ENCODE measurements at regions not wholly inside any gene's neighbourhood (a gene's known extent, or its start where the extent isn't known, plus 50 kb on each side); places are given as distances from the start of the nearest gene placed in this dataset.
A peak's percentile ranks its signal among the peaks of the same experiment; 100 is the strongest.

DNA sequence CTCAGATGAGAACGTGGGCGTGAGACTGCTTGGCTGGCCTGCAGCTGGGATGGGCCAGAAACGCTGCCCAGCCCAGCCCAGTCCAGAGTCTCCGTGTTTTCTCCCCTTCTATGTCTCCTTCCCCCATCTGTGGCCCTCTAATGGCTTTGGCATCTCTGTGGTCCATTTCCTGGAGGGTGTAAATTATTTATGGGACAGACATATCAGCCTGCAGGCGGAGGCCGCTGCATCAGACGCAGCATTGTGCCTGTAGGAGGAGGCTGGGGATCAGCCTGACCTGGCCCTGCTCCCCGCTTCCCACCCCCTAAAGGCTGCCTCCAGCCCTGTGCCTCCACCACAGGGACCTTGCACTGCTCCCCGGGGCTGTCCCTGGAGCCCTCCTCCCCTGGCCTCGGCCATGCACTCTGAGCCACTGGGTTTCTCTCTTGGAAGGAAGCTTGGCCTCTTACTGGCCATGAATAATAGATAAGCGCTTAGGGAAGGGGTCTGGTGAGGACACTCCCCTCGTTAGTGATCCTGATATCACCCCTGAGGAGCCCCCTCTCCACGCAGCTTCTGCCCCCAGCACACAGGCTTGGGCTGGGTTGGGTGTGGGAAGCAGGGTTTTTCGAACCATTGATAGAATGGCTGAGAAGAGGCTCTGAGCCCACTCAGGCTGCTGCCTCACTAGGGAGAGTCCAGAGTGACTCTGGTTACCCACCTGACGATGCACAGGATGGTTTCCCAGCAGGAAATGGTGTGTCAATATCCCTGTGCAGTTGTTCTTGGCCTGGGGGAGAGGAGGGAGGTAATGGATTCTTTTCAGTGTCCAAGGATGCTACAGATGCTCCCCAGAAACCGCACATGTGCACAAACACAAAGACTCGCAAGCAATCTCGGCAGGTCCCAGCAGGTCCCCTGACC, 185.5 kb downstream of the MYCN start:
- ATAC-seq: peak; percentile 24
- Mint-ChIP-seq H3K4me1 (no peaks in the 10 kb centered on the region), H3K27ac (no peak overlapping the region)

GRCh38 chr2:16124881-16125613, 184.7 kb downstream of the MYCN start:
- peaks cover 1% of the 10 kb centered on the region for H3K27me3 Mint-ChIP-seq
- H3K27ac Mint-ChIP-seq: no peak overlapping the region
- ATAC-seq (no peak), DNase-seq (no peak)
- H3K4me1 Mint-ChIP-seq: no peaks in the 10 kb centered on the region
- no peaks in the 10 kb centered on the region for H3K36me3 Mint-ChIP-seq (ENCODE audit: low read depth)
- no peak overlapping the region for H3K4me3 Mint-ChIP-seq
- no peaks in the 10 kb centered on the region for H3K9me3 Mint-ChIP-seq

More for the DNA sequence above, 185.5 kb downstream of the MYCN start:
- no peak for DNase-seq
- no peak overlapping the region for H3K4me3 Mint-ChIP-seq
- peaks cover 1% of the 10 kb centered on the region for H3K27me3 Mint-ChIP-seq
- no peaks in the 10 kb centered on the region for H3K9me3 Mint-ChIP-seq
- no peaks in the 10 kb centered on the region for H3K36me3 Mint-ChIP-seq (ENCODE audit: low read depth)

GRCh38 chr2:16123856-16124780, 183.8 kb downstream of the MYCN start:
- Mint-ChIP-seq H3K27me3 (peaks cover 1% of the 10 kb centered on the region), H3K36me3 (ENCODE audit: low read depth) (no peaks in the 10 kb centered on the region), H3K4me3 (no peak overlapping the region), H3K27ac (no peak overlapping the region), H3K4me1 (no peaks in the 10 kb centered on the region), H3K9me3 (no peaks in the 10 kb centered on the region)
- ATAC-seq: no peak
- no peak for DNase-seq

DNA sequence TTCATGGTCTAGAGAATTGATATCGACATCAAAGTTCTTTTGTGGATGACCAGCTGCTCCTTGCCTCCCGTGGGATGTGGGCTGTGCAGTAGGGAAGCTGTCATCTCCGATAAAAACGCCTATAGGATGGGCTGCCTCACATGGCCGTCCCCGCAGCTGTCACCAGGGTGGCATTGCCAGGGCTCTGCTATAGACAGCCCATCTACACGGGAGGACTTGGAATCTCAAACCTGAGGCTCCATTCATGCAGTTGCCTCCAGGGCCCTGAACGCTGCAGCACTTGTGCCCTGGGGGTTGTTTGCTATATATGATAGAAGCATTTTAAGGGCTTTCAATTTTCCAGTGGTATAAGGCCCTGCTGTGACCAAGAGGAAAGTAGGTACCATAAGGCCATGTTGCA, 183.1 kb downstream of the MYCN start:
- Mint-ChIP-seq H3K27me3 (peaks cover 1% of the 10 kb centered on the region), H3K4me1 (no peaks in the 10 kb centered on the region), H3K27ac (no peak overlapping the region), H3K4me3 (no peak overlapping the region), H3K9me3 (no peaks in the 10 kb centered on the region), H3K36me3 (ENCODE audit: low read depth) (no peaks in the 10 kb centered on the region)
- ATAC-seq (no peak), DNase-seq (no peak)

GRCh38 chr2:16122556-16122955, 182.2 kb downstream of the MYCN start:
- Mint-ChIP-seq H3K27ac (no peak overlapping the region), H3K27me3 (peaks cover 1% of the 10 kb centered on the region), H3K36me3 (ENCODE audit: low read depth) (no peaks in the 10 kb centered on the region), H3K4me1 (no peaks in the 10 kb centered on the region), H3K9me3 (no peaks in the 10 kb centered on the region), H3K4me3 (no peak overlapping the region)
- DNase-seq (no peak), ATAC-seq (no peak)

DNA sequence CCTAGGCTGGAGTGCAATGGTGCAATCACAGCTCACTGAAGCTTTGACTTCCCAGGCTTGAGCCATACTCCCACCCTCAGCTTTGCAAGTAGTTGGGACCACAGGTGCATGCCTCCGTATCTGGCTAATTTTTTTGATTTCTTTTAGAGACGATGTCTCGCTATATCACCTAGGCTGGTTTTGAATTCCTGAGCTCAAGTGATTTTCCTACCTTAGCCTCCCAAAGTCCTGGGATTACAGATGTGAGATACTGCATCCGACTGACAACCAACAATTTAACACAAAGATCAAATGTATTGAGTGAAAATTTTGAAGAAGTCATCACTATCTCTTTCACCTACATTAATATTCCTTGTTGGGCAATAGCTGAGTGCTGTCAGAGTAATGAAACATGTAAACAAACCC, 181.6 kb downstream of the MYCN start:
- peaks cover 1% of the 10 kb centered on the region for H3K27me3 Mint-ChIP-seq

DNA sequence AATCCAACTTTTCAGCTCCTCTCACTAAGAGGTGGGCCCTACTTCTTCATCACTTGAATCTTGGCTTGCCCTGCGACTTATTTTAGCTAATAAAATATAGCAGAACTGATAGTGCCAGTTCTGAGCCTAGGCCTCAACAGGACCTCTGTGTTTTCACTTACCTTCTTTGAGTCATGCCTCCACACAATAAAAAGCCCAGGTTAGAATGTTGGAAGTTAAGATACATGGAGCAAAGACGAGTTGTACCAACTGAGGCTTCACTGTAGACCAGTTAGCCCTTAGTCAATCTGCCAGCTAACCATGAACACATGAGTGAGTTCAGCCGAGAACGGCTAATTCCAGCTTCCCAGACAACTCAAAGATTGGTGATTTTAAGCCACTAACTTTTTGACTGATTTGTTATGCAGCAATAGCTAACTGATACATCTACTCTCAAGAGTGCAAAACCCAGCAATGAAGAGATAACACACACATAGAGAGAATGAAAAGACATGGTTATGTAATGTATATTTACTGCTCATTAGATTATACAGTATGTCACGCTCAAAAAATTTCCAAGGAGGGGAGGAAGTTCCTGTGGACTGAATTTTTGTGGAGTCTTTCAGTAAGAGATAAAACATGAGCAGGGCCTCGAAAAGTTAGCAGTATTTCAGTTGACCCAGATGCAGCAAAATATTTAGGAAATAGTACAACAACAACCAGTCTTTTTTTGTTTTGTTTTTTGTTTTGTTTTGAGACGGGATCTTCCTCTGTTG, 181.1 kb downstream of the MYCN start:
- no peaks in the 10 kb centered on the region for H3K9me3 Mint-ChIP-seq
- no peaks in the 10 kb centered on the region for H3K36me3 Mint-ChIP-seq (ENCODE audit: low read depth)
- H3K27ac Mint-ChIP-seq: no peak overlapping the region
- DNase-seq: no peak
- peaks cover 1% of the 10 kb centered on the region for H3K27me3 Mint-ChIP-seq
- H3K4me3 Mint-ChIP-seq: no peak overlapping the region
- ATAC-seq: no peak
- H3K4me1 Mint-ChIP-seq: no peaks in the 10 kb centered on the region

More for the DNA sequence above, 181.6 kb downstream of the MYCN start:
- no peaks in the 10 kb centered on the region for H3K9me3 Mint-ChIP-seq
- H3K4me3 Mint-ChIP-seq: no peak overlapping the region
- H3K27ac Mint-ChIP-seq: no peak overlapping the region
- no peak for ATAC-seq
- H3K36me3 Mint-ChIP-seq (ENCODE audit: low read depth): no peaks in the 10 kb centered on the region
- no peaks in the 10 kb centered on the region for H3K4me1 Mint-ChIP-seq
- no peak for DNase-seq

DNA sequence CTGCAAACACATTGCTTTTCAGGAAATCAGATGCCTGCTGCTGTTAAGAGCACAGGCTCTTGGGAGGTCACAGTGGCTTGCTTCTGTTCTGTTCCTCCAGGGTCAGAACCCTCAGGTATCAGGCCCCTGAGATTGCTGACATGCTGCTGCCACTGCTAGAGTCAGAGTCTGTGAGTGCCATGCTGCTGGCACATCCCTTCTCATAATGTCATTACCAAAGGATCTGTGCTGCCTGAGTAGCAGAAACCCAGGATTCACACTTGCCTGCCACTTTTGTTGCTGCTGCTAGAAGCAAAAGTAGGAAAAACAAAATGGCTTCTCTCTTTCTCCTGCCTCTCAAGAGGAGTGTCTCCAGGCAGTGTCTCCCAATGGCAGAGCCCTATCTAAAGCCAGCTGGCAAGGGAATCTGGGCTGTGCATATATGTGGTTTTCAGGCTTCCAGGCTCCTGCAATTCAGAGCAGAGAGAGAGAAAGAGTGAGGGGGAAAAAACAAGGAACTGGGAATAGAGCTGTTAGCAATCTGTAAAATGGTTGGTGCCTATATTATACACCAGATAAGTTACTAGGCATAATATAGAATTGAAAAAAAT, 180.3 kb downstream of the MYCN start:
- no peak overlapping the region for H3K27ac Mint-ChIP-seq
- DNase-seq: no peak
- no peaks in the 10 kb centered on the region for H3K36me3 Mint-ChIP-seq (ENCODE audit: low read depth)
- ATAC-seq: no peak
- no peaks in the 10 kb centered on the region for H3K9me3 Mint-ChIP-seq
- peaks cover 1% of the 10 kb centered on the region for H3K27me3 Mint-ChIP-seq
- no peaks in the 10 kb centered on the region for H3K4me1 Mint-ChIP-seq
- H3K4me3 Mint-ChIP-seq: no peak overlapping the region

DNA sequence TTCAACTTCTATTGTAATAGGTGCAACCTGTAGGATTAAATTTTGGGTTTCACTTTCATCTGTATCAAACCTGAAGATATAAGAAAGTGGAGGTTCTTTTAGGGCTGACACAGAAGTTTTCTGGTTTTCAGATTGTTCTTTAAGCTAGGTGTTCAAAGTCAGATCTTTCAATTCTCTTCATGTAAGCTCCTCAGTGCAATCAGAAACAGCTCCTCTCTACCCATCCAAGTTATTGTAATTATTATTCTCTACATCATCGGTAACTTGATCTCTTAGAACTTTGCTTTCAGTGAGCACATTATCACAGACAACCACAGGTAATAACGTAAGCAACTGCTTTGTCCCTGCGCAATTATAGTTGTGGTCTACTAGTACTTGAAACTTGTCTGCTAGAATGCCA, 179.4 kb downstream of the MYCN start:
- H3K36me3 Mint-ChIP-seq (ENCODE audit: low read depth): no peaks in the 10 kb centered on the region
- no peaks in the 10 kb centered on the region for H3K27me3 Mint-ChIP-seq
- DNase-seq (no peak), ATAC-seq (no peak)
- no peaks in the 10 kb centered on the region for H3K9me3 Mint-ChIP-seq
- H3K27ac Mint-ChIP-seq: no peak overlapping the region
- H3K4me3 Mint-ChIP-seq: no peak overlapping the region
- H3K4me1 Mint-ChIP-seq: no peaks in the 10 kb centered on the region

- Mint-ChIP-seq H3K4me3 (no peak overlapping the region), H3K27me3 (no peaks in the 10 kb centered on the region), H3K27ac (no peak overlapping the region), H3K9me3 (no peaks in the 10 kb centered on the region), H3K36me3 (ENCODE audit: low read depth) (no peaks in the 10 kb centered on the region), H3K4me1 (no peaks in the 10 kb centered on the region)
- ATAC-seq (no peak), DNase-seq (no peak)
Observed at GRCh38 chr2:16118611-16119590, 178.6 kb downstream of the MYCN start.

- ATAC-seq (no peak), DNase-seq (no peak)
- no peak overlapping the region for H3K4me3 Mint-ChIP-seq
- H3K36me3 Mint-ChIP-seq (ENCODE audit: low read depth): no peaks in the 10 kb centered on the region
- H3K27me3 Mint-ChIP-seq: no peaks in the 10 kb centered on the region
- H3K4me1 Mint-ChIP-seq: no peaks in the 10 kb centered on the region
- H3K9me3 Mint-ChIP-seq: no peaks in the 10 kb centered on the region
- no peak overlapping the region for H3K27ac Mint-ChIP-seq
Observed at GRCh38 chr2:16117791-16118610, 177.7 kb downstream of the MYCN start.

- no peaks in the 10 kb centered on the region for H3K36me3 Mint-ChIP-seq (ENCODE audit: low read depth)
- DNase-seq (no peak), ATAC-seq (no peak)
- H3K4me1 Mint-ChIP-seq: no peaks in the 10 kb centered on the region
- no peaks in the 10 kb centered on the region for H3K9me3 Mint-ChIP-seq
- no peak overlapping the region for H3K27ac Mint-ChIP-seq
- no peaks in the 10 kb centered on the region for H3K27me3 Mint-ChIP-seq
- no peak overlapping the region for H3K4me3 Mint-ChIP-seq
Observed at GRCh38 chr2:16117021-16117700, 176.8 kb downstream of the MYCN start.

Measured in activated naive CD8-positive, alpha-beta T cell treated with anti-CD3 and anti-CD28 coated beads, Interleukin-2, amount 50 U/mL, for 24 hours (primary cell).